ENCODE measurements at regions not wholly inside any gene's neighbourhood (a gene's known extent, or its start where the extent isn't known, plus 50 kb on each side); places are given as distances from the start of the nearest gene placed in this dataset.

DNA sequence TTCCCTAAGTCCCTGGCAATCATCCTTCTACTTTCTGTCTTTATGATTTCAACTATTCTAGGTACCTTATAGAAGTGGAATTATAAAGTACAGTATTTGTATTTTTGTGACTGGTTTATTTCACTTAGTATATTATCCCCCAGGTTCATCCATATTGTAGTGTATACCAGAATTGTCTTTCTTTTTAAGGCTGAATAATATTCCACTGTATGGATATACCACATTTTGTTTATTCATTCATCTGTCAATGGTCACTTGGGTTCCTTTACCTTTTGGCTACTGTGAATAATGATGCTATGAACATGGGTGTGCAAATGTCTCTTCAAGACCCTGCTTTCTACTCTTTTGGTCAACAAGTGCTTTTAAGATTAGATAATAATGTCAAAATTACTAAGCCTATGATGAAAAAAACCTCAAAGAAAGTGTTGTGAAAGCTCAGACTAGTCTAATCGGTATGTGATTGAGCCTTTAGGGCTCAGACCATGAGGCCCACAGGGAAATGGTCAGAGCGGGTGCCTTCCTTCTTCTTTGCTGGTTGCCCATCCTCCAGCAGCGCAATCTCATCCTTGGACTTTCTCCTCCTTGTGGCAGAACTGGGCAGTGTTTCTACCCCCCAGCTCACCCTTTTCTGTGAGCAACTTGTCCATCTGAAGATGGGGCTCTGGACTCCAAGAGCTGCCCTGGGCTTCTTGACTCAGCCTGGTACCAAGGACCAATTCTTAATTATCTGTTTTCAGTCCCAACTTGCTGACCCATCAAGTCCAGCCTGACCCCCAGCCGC lies 105.4 kb downstream of the TTC8 start:
- TF ChIP-seq, protein P1, sequence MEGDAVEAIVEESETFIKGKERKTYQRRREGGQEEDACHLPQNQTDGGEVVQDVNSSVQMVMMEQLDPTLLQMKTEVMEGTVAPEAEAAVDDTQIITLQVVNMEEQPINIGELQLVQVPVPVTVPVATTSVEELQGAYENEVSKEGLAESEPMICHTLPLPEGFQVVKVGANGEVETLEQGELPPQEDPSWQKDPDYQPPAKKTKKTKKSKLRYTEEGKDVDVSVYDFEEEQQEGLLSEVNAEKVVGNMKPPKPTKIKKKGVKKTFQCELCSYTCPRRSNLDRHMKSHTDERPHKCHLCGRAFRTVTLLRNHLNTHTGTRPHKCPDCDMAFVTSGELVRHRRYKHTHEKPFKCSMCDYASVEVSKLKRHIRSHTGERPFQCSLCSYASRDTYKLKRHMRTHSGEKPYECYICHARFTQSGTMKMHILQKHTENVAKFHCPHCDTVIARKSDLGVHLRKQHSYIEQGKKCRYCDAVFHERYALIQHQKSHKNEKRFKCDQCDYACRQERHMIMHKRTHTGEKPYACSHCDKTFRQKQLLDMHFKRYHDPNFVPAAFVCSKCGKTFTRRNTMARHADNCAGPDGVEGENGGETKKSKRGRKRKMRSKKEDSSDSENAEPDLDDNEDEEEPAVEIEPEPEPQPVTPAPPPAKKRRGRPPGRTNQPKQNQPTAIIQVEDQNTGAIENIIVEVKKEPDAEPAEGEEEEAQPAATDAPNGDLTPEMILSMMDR (IDR thresholded peaks at IDR 0.05): no peak
- H3K27me3 ChIP-seq (ENCODE audit: low read depth): no peaks in the 10 kb centered on the region
- H3K27ac ChIP-seq: no peak overlapping the region
- intact Hi-C loops (cut with DNase I): no loop called here
- ATAC-seq (no peak), DNase-seq (no peak)
- H3K4me1 ChIP-seq: no peaks in the 10 kb centered on the region
- H3K9me3 ChIP-seq: no peaks in the 10 kb centered on the region
- no peak overlapping the region for H3K4me3 ChIP-seq
- no peaks in the 10 kb centered on the region for H3K36me3 ChIP-seq

DNA sequence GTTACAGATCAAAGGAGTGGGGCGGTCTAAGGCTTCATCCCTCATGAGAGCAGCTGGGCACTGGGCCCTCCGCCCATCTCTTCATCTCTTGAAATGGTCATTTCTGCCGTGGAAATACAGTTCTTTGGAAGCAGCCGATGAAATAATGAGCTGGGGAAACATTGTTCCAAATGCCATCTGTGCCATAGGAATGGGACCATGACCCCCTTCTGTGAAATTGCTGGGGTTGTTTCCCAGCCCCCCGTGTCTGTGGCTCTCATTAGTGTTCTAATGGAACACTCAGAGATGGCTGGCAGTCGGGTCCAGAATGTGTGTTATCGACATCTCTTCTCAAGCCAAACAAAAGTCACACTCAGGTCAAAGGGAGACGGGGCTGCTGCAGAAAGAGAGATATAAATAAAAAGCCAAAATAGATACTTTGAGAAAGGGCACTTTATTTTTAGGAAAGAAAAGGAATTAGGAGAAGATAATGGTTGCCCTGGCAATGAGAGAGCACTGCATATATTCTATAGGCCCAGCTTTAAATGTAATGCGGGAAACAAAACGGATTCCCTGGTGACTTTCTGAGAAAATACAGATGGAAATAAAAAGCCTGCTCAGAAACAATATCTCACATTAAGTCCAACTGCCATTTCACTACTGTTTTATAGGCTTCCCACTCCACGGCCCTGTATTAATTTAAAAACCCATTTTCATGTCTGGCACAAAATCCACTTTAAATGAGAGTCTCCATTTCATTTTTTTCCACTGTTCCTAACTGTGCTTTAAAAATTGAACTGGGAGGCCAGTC lies 107.1 kb downstream of the TTC8 start:
- Histone ChIP-seq H3K9me3 (no peaks in the 10 kb centered on the region), H3K27ac (no peak overlapping the region), H3K4me1 (no peaks in the 10 kb centered on the region), H3K27me3 (ENCODE audit: low read depth) (no peaks in the 10 kb centered on the region), H3K36me3 (no peaks in the 10 kb centered on the region), H3K4me3 (no peak overlapping the region)
- DNase-seq (no peak), ATAC-seq (no peak)
- intact Hi-C loops (cut with DNase I): no loop called here
- TF ChIP-seq, protein P1 (IDR thresholded peaks at IDR 0.05): no peak

DNA sequence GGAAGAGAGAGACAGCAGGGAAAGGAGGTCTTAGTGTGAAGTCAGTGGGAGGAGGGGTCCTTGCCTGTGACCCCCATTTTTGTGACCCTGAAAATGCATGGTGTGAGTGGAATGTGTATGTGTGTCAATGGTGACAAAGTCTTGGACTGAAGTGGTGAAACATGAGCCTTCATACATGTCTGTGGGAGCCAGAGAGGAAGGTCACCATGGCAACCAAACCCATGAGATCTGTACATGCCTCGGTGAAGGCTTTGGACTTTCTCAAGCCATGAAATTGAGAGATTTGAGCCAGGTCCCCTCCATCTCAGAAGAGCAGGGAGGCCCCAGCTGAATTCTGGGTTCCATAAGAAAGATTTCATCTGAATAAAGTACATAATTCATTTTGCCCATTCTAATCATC lies 108.7 kb downstream of the TTC8 start:
- Histone ChIP-seq H3K4me3 (no peak overlapping the region), H3K9me3 (no peaks in the 10 kb centered on the region), H3K4me1 (no peaks in the 10 kb centered on the region), H3K27me3 (ENCODE audit: low read depth) (no peaks in the 10 kb centered on the region), H3K27ac (no peak overlapping the region), H3K36me3 (no peaks in the 10 kb centered on the region)
- no peak for ATAC-seq
- no peak for DNase-seq
- intact Hi-C loops (cut with DNase I): no loop called here
- TF ChIP-seq, protein P1 (IDR thresholded peaks at IDR 0.05): no peak

DNA sequence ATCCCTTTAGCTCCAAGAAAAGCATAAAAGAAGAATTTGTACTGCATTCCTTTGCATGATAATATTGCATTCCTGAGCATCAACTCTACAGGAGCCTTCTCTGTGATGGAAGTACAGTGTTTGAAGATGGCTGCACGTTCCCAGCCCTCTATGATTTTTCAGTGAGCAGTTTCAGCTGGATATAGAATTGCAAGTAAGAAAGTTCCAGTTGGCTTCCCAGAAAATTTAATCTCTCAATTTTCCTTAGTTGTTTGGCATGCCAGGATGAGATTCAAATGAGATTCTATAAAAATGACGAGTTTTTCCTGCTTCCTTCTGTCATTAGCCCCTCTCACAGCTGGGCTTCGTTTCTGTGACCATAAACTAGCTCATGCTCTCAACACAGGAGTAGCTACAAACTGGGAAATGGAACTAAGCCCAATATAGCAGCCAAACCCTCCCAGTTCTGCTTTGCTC lies 109.9 kb downstream of the TTC8 start:
- TF ChIP-seq, protein P1 (IDR thresholded peaks at IDR 0.05): no peak
- H3K9me3 ChIP-seq: no peaks in the 10 kb centered on the region
- no peaks in the 10 kb centered on the region for H3K36me3 ChIP-seq
- no peaks in the 10 kb centered on the region for H3K27me3 ChIP-seq (ENCODE audit: low read depth)
- H3K27ac ChIP-seq: no peak overlapping the region
- no peak overlapping the region for H3K4me3 ChIP-seq
- intact Hi-C loops (cut with DNase I): no loop called here
- DNase-seq: no peak
- ATAC-seq: no peak
- no peaks in the 10 kb centered on the region for H3K4me1 ChIP-seq

DNA sequence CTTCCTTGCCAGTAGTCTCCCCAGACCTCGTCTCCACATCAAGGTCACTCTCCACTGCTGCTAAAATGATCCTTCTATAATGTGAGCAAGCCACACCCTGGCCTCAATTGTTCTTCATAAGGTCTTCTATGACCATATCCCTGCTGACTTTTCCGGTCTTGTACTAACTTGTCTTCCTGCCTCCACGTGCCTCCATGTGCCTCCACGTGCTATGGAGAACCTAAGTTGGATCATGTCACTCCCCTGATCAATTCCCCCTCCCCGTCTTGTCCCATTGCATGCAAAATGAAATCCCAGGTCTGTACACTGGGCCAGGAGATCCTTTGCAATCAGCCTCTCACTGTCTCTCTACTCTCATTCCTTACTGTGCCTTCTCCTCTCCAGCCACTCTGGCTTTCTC lies 110.6 kb downstream of the TTC8 start:
- intact Hi-C loops (cut with DNase I): no loop called here
- Histone ChIP-seq H3K4me3 (no peak overlapping the region), H3K36me3 (no peaks in the 10 kb centered on the region), H3K4me1 (no peaks in the 10 kb centered on the region), H3K27me3 (ENCODE audit: low read depth) (no peaks in the 10 kb centered on the region), H3K9me3 (no peaks in the 10 kb centered on the region), H3K27ac (no peak overlapping the region)
- DNase-seq (no peak), ATAC-seq (no peak)
- TF ChIP-seq, protein P1 (IDR thresholded peaks at IDR 0.05): no peak

Data from lower lobe of right lung (tissue), 2 donors.